ENCODE measurements at regions not wholly inside any gene's neighbourhood (a gene's known extent, or its start where the extent isn't known, plus 50 kb on each side); places are given as distances from the start of the nearest gene placed in this dataset.

- Histone ChIP-seq H3K27ac (ENCODE audit: low read depth, low read length) (no peak overlapping the region), H3K36me3 (ENCODE audit: control insufficient read depth, low read length) (no peaks in the 10 kb centered on the region), H3K9me3 (ENCODE audit: control insufficient read depth, insufficient read depth, low read length) (no peaks in the 10 kb centered on the region), H3K4me1 (ENCODE audit: control insufficient read depth, low read length) (no peaks in the 10 kb centered on the region), H3K4me3 (ENCODE audit: low read length) (no peak overlapping the region), H3K9me2 (replicated peaks; ENCODE audit: control insufficient read depth, low read length) (no peaks in the 10 kb centered on the region), H4K20me1 (ENCODE audit: control insufficient read depth, insufficient read depth, low read depth, low read length) (no peaks in the 10 kb centered on the region), H3F3A (ENCODE audit: control insufficient read depth, insufficient read depth) (no peaks in the 10 kb centered on the region), H3K4me2 (ENCODE audit: low read length) (no peak overlapping the region), H3K27me3 (ENCODE audit: control insufficient read depth, low read length) (no peaks in the 10 kb centered on the region), H3K79me2 (ENCODE audit: control insufficient read depth, low read length) (no peaks in the 10 kb centered on the region)
- no peak for TF ChIP-seq EZH2phosphoT487 (IDR thresholded peaks at IDR 0.05; ENCODE audit: borderline replicate concordance, low read length)
- no peak for TF ChIP-seq CTCF (IDR thresholded peaks at IDR 0.05; ENCODE audit: low read depth, low read length, poor library complexity, severe bottlenecking)
Measured at GRCh38 chr16:60059141-60059540, 1325.0 kb upstream of the GOT2 start.

DNA sequence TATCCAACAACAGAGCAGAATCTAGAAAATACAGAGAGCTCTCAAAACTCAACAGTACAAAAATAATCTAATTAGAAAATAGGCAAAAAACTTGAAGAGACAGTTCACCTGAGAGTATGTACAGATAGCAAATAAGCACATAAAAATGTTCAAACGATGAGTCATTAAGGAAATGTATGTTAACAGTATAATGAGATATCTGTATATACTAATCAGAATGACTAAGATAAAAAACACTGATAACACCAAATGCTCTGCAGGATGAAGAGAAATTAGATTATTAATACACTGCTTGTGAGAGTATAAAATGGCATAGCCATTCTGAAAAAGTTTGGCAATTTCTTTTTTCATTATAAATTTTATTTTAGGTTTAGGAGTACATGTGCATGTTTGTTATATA is 1307.6 kb upstream of the GOT2 start:
- Histone ChIP-seq H3K4me3 (ENCODE audit: low read length) (no peak overlapping the region), H3K79me2 (ENCODE audit: control insufficient read depth, low read length) (no peaks in the 10 kb centered on the region), H3K36me3 (ENCODE audit: control insufficient read depth, low read length) (no peaks in the 10 kb centered on the region), H3K9me3 (ENCODE audit: control insufficient read depth, insufficient read depth, low read length) (no peaks in the 10 kb centered on the region), H3K9me2 (replicated peaks; ENCODE audit: control insufficient read depth, low read length) (no peaks in the 10 kb centered on the region), H3F3A (ENCODE audit: control insufficient read depth, insufficient read depth) (no peaks in the 10 kb centered on the region), H4K20me1 (ENCODE audit: control insufficient read depth, insufficient read depth, low read depth, low read length) (no peaks in the 10 kb centered on the region), H3K27ac (ENCODE audit: low read depth, low read length) (no peak overlapping the region), H3K4me1 (ENCODE audit: control insufficient read depth, low read length) (no peaks in the 10 kb centered on the region), H3K27me3 (ENCODE audit: control insufficient read depth, low read length) (no peaks in the 10 kb centered on the region), H3K4me2 (ENCODE audit: low read length) (no peak overlapping the region)
- TF ChIP-seq EZH2phosphoT487 (IDR thresholded peaks at IDR 0.05; ENCODE audit: borderline replicate concordance, low read length) (no peak), CTCF (IDR thresholded peaks at IDR 0.05; ENCODE audit: low read depth, low read length, poor library complexity, severe bottlenecking) (no peak)

DNA sequence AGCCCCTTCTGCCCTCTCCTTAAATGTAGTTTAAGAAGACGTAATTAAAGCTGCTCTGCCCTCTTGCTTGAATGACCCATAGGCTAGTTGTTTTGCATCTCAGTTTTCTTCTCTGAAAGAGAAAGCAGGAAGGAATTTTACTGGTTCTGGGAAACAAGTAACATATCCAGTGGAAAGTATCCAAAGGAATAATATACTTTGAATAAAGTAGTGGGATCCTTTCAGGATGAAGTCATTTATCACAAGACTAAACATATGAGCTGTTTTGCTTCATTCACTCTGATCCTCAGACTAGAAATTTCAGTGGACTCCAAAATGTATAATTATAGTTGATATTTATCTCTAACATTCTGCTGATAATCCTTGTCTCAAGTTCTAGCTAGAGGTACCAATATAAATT is 1297.6 kb upstream of the GOT2 start:
- no peaks in the 10 kb centered on the region for H3K27me3 ChIP-seq (ENCODE audit: control insufficient read depth, low read length)
- H3K9me3 ChIP-seq (ENCODE audit: control insufficient read depth, insufficient read depth, low read length): no peaks in the 10 kb centered on the region
- no peaks in the 10 kb centered on the region for H3K36me3 ChIP-seq (ENCODE audit: control insufficient read depth, low read length)
- H3K79me2 ChIP-seq (ENCODE audit: control insufficient read depth, low read length): no peaks in the 10 kb centered on the region
- H3K4me2 ChIP-seq (ENCODE audit: low read length): no peak overlapping the region
- H3K4me3 ChIP-seq (ENCODE audit: low read length): no peak overlapping the region
- no peak overlapping the region for H3K27ac ChIP-seq (ENCODE audit: low read depth, low read length)
- H3K9me2 ChIP-seq (replicated peaks; ENCODE audit: control insufficient read depth, low read length): no peaks in the 10 kb centered on the region
- no peaks in the 10 kb centered on the region for H3F3A ChIP-seq (ENCODE audit: control insufficient read depth, insufficient read depth)
- no peaks in the 10 kb centered on the region for H3K4me1 ChIP-seq (ENCODE audit: control insufficient read depth, low read length)
- no peaks in the 10 kb centered on the region for H4K20me1 ChIP-seq (ENCODE audit: control insufficient read depth, insufficient read depth, low read depth, low read length)
- TF ChIP-seq EZH2phosphoT487 (IDR thresholded peaks at IDR 0.05; ENCODE audit: borderline replicate concordance, low read length) (no peak), CTCF (IDR thresholded peaks at IDR 0.05; ENCODE audit: low read depth, low read length, poor library complexity, severe bottlenecking) (no peak)

- no peaks in the 10 kb centered on the region for H3K36me3 ChIP-seq (ENCODE audit: control insufficient read depth, low read length)
- TF ChIP-seq CTCF (IDR thresholded peaks at IDR 0.05; ENCODE audit: low read depth, low read length, poor library complexity, severe bottlenecking): no peak
- no peak for TF ChIP-seq EZH2phosphoT487 (IDR thresholded peaks at IDR 0.05; ENCODE audit: borderline replicate concordance, low read length)
- no peaks in the 10 kb centered on the region for H3K9me3 ChIP-seq (ENCODE audit: control insufficient read depth, insufficient read depth, low read length)
- H3K4me2 ChIP-seq (ENCODE audit: low read length): no peak overlapping the region
- no peaks in the 10 kb centered on the region for H3K27me3 ChIP-seq (ENCODE audit: control insufficient read depth, low read length)
- no peaks in the 10 kb centered on the region for H3K4me1 ChIP-seq (ENCODE audit: control insufficient read depth, low read length)
- no peaks in the 10 kb centered on the region for H4K20me1 ChIP-seq (ENCODE audit: control insufficient read depth, insufficient read depth, low read depth, low read length)
- no peaks in the 10 kb centered on the region for H3K79me2 ChIP-seq (ENCODE audit: control insufficient read depth, low read length)
- no peaks in the 10 kb centered on the region for H3F3A ChIP-seq (ENCODE audit: control insufficient read depth, insufficient read depth)
- H3K27ac ChIP-seq (ENCODE audit: low read depth, low read length): no peak overlapping the region
- no peaks in the 10 kb centered on the region for H3K9me2 ChIP-seq (replicated peaks; ENCODE audit: control insufficient read depth, low read length)
- no peak overlapping the region for H3K4me3 ChIP-seq (ENCODE audit: low read length)
Measured at GRCh38 chr16:60027351-60027750, 1293.2 kb upstream of the GOT2 start.

All from DOHH2 (cell line).